Kidney (tissue), 13 donors: ENCODE measurements at regions not wholly inside any gene's neighbourhood (a gene's known extent, or its start where the extent isn't known, plus 50 kb on each side); places are given as distances from the start of the nearest gene placed in this dataset.

Experiments used
- DNase-seq, 5 donors: peaks; one replicate each; pipeline ENCODE4 v3.0.0-alpha.2; 2013 to 2020
- FAIRE-seq: peaks from 2 replicates; lab custom pipeline; 2012; peaks lifted over from hg19 to GRCh38; lab: Jason Lieb, UNC
- H3K27ac ChIP-seq, 2 donors: one replicate each; pipeline ENCODE4 v1.7.0; 2013; ENCODE audit warnings: low read depth in 2 of 2, low read length in 2 of 2, inconsistent platforms in 1 of 2
- H3K27me3 ChIP-seq: one replicate; pipeline ENCODE4 v1.7.1; 2013; ENCODE audit warnings: low read length, inconsistent platforms; ENCODE audit not compliant: control insufficient read depth, insufficient read depth
- H3K36me3 ChIP-seq, 3 donors: one replicate each; pipeline versions ENCODE4 v1.7.0 to v1.7.1; 2013; ENCODE audit warnings: low read length in 3 of 3, control low read depth in 1 of 3, inconsistent platforms in 1 of 3; ENCODE audit not compliant: insufficient read depth in 3 of 3, control insufficient read depth in 2 of 3
- H3K4me1 ChIP-seq, 3 donors: one replicate each; pipeline versions ENCODE4 v1.7.0 to v1.7.1; 2013; ENCODE audit warnings: low read length in 3 of 3, inconsistent platforms in 1 of 3, low read depth in 1 of 3; ENCODE audit not compliant: control insufficient read depth in 2 of 3, insufficient read depth in 2 of 3
- H3K4me3 ChIP-seq, 3 donors: one replicate each; pipeline versions ENCODE4 v1.7.0 to v1.8.1; 2013; ENCODE audit warnings: low read length in 3 of 3, control low read depth in 1 of 3, inconsistent platforms in 1 of 3
- H3K9ac ChIP-seq, 3 donors: one replicate each; pipeline versions ENCODE4 v1.7.0 to v1.7.1; 2013; ENCODE audit warnings: low read length in 3 of 3, control low read depth in 1 of 3, inconsistent platforms in 1 of 3
- H3K9me3 ChIP-seq, 3 donors: one replicate each; pipeline versions ENCODE4 v1.7.0 to v1.7.1; 2013; ENCODE audit warnings: low read length in 3 of 3, control low read depth in 1 of 3, inconsistent platforms in 1 of 3; ENCODE audit not compliant: control insufficient read depth in 2 of 3, insufficient read depth in 1 of 3
- intact Hi-C: fragments of 100-400 bp; cut with DNase I; formaldehyde crosslinking; loops from one replicate; pipeline ENCODE4 v1.11.1; 2022
- TF ChIP-seq, protein P1 (sequence below): IDR thresholded peaks from 3 replicates; pipeline ENCODE4 v1.5.1; 2012; ENCODE audit warnings: mild to moderate bottlenecking, moderate library complexity, borderline replicate concordance; ENCODE audit not compliant: insufficient read depth; ENCODE audit errors: extremely low read depth
- donor health status: control.
- donor health status: control.
- donor health status: control.
- donor health status: control.
- donor health status: control.
- donor health status: DM: yes; HTN: yes; CAD: no.
- donor health status: Normal renal cell carcinoma (clear cell type).

DNA sequence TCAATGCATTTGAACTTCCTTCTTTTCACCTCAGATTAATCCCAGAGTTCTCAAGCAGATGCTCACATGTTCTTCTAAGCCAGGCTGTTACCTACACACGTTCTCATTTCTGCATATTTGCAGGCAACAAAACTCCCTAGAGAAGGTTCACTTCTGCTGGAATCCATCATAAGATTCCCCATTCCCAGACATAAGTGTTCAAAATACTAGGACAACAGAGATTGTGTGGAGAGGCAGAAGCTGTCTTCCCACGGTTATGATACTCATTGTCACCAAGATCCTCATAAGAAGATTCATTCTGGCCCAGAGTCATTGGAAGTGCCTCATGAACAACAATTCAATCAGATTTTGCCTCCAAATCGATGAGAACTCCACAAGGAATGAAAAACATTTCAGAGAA is 931.6 kb upstream of the MIR17HG start:
- Histone ChIP-seq H3K4me1 (no peaks in the 10 kb centered on the region), H3K27ac (no peak overlapping the region), H3K9me3 (no peaks in the 10 kb centered on the region), H3K9ac (no peak overlapping the region), H3K4me3 (no peak overlapping the region), H3K36me3 (no peaks in the 10 kb centered on the region), H3K27me3 (no peaks in the 10 kb centered on the region)
- DNase-seq (no peak), FAIRE-seq (no peak)
- TF ChIP-seq, protein P1, sequence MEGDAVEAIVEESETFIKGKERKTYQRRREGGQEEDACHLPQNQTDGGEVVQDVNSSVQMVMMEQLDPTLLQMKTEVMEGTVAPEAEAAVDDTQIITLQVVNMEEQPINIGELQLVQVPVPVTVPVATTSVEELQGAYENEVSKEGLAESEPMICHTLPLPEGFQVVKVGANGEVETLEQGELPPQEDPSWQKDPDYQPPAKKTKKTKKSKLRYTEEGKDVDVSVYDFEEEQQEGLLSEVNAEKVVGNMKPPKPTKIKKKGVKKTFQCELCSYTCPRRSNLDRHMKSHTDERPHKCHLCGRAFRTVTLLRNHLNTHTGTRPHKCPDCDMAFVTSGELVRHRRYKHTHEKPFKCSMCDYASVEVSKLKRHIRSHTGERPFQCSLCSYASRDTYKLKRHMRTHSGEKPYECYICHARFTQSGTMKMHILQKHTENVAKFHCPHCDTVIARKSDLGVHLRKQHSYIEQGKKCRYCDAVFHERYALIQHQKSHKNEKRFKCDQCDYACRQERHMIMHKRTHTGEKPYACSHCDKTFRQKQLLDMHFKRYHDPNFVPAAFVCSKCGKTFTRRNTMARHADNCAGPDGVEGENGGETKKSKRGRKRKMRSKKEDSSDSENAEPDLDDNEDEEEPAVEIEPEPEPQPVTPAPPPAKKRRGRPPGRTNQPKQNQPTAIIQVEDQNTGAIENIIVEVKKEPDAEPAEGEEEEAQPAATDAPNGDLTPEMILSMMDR: no peak
- intact Hi-C loops: no loop called here

DNA sequence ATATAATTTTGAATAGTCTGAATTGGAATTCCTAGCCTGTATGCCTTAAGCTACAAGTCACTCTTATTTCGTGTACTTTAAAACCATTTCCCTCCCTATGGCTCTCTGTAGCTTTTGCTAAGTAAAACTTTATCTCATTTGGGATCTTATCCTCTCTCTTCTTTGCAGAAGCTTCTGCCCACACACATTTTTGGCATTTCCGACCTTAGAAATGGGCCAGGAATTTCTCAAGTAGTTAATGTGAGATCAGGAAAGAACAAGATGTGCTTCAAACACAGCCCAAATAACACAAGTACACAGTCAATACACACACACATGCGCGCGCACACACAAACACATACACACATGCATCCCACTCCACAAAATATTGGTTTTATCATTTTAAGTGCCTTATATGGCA is 931.0 kb upstream of the MIR17HG start:
- intact Hi-C loops: no loop called here
- Histone ChIP-seq H3K27ac (no peak overlapping the region), H3K36me3 (no peaks in the 10 kb centered on the region), H3K9me3 (no peaks in the 10 kb centered on the region), H3K4me3 (no peak overlapping the region), H3K27me3 (no peaks in the 10 kb centered on the region), H3K4me1 (no peaks in the 10 kb centered on the region), H3K9ac (no peak overlapping the region)
- TF ChIP-seq, protein P1: no peak
- FAIRE-seq (no peak), DNase-seq (no peak)

DNA sequence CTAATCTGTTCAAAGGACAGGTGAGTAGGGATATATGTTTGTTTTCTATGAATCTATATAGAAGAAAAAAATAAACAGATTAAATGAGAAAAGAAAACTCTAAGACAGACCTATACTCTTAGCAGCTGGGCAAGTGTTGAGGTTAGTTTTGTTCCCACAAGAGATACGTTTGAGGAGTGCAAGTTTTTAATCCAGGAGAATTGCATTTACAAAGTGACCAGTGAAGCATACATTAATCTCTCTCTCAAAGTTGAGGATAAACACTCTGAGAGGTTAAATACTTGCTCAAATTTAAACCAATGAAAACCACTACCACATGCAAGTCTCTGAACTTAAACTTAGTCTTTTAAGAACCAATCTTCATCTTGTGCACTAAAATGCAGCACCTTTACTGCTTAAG is 930.5 kb upstream of the MIR17HG start:
- TF ChIP-seq, protein P1: no peak
- no peak overlapping the region for H3K4me3 ChIP-seq
- H3K27me3 ChIP-seq: no peaks in the 10 kb centered on the region
- DNase-seq (no peak), FAIRE-seq (no peak)
- no peaks in the 10 kb centered on the region for H3K9me3 ChIP-seq
- no peak overlapping the region for H3K9ac ChIP-seq
- H3K27ac ChIP-seq: no peak overlapping the region
- no peaks in the 10 kb centered on the region for H3K36me3 ChIP-seq
- intact Hi-C loops: no loop called here
- no peaks in the 10 kb centered on the region for H3K4me1 ChIP-seq

DNA sequence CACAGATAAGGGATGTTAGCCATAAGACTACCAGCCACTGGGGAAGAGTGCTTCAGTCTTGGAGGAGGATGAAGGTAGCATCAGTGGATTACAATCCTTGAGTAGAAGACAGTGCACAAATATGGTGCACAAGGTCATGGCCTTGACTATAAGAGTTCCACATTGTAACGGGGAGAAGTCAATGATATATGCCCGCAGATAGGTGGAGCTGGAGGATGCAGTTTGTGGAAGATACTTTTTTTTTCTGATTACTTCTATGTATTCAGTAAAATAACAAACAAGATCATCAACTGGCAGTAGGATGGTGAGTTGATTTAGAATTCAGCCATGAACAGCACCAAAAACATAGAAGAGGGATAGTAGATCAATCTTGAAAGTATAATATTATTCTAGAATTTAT is 926.8 kb upstream of the MIR17HG start:
- Histone ChIP-seq H3K27me3 (no peaks in the 10 kb centered on the region), H3K9ac (no peak overlapping the region), H3K9me3 (no peaks in the 10 kb centered on the region), H3K4me1 (no peaks in the 10 kb centered on the region), H3K27ac (no peak overlapping the region), H3K36me3 (no peaks in the 10 kb centered on the region), H3K4me3 (no peak overlapping the region)
- TF ChIP-seq, protein P1: no peak
- no peak for FAIRE-seq
- no peak for DNase-seq
- intact Hi-C loops: no loop called here
